HEK293 (cell line): ENCODE measurements at regions not wholly inside any gene's neighbourhood (a gene's known extent, or its start where the extent isn't known, plus 50 kb on each side); places are given as distances from the start of the nearest gene placed in this dataset.
A peak's percentile ranks its signal among the peaks of the same experiment; 100 is the strongest.

Experiments
- GLI4 ChIP-seq: fragments of 450-650 bp; formaldehyde crosslinking; IDR thresholded peaks from 2 replicates; pipeline ENCODE4 v1.5.1; 2016; ENCODE audit warnings: missing biosample characterization, missing genetic modification characterization
- MZF1 ChIP-seq: fragments of 450-650 bp; formaldehyde crosslinking; IDR thresholded peaks from 2 replicates; pipeline ENCODE4 v1.5.1; 2017; ENCODE audit warnings: missing biosample characterization, missing genetic modification characterization, borderline replicate concordance
- PRDM1 ChIP-seq: fragments of 450-650 bp; formaldehyde crosslinking; IDR thresholded peaks from 2 replicates; pipeline ENCODE4; 2016; ENCODE audit warnings: missing biosample characterization, missing genetic modification characterization
- SETDB1 ChIP-seq: IDR thresholded peaks from one replicate; pipeline ENCODE4 v1.6.1; 2017; ENCODE audit warnings: mild to moderate bottlenecking, low read length, moderate library complexity, mixed read lengths; ENCODE audit not compliant: insufficient read length
- TCF7L2 ChIP-seq: IDR thresholded peaks from 2 replicates; pipeline ENCODE4 v1.6.1; 2011; ENCODE audit warnings: low read depth, mild to moderate bottlenecking, inconsistent platforms, low read length, moderate library complexity, borderline replicate concordance
- TRIM28 ChIP-seq: IDR thresholded peaks from 2 replicates; pipeline ENCODE4 v1.6.1; 2011; ENCODE audit warnings: low read length, control low read depth, borderline replicate concordance
- ZBTB17 ChIP-seq: fragments of 450-650 bp; formaldehyde crosslinking; IDR thresholded peaks from 2 replicates; pipeline ENCODE4 v1.5.1; 2016; ENCODE audit warnings: missing biosample characterization, missing genetic modification characterization
- ZBTB21 ChIP-seq: fragments of 450-650 bp; formaldehyde crosslinking; IDR thresholded peaks from 2 replicates; pipeline ENCODE4 v1.5.1; 2017; ENCODE audit warnings: missing biosample characterization, missing genetic modification characterization
- ZEB2 ChIP-seq: fragments of 450-650 bp; formaldehyde crosslinking; IDR thresholded peaks from 2 replicates; pipeline ENCODE4 v1.5.1; 2016; ENCODE audit warnings: missing biosample characterization, missing genetic modification characterization
- ZNF335 ChIP-seq: fragments of 450-650 bp; formaldehyde crosslinking; conservative IDR thresholded peaks from 2 replicates; pipeline ENCODE4 v1.5.1; 2016; ENCODE audit warnings: missing biosample characterization, missing genetic modification characterization
- ZNF366 ChIP-seq: fragments of 450-650 bp; formaldehyde crosslinking; conservative IDR thresholded peaks from 2 replicates; pipeline ENCODE4 v1.5.1; 2016; ENCODE audit warnings: missing biosample characterization, missing genetic modification characterization
- ZNF501 ChIP-seq: fragments of 450-650 bp; formaldehyde crosslinking; IDR thresholded peaks from 2 replicates; pipeline ENCODE4 v1.5.1; 2016; ENCODE audit warnings: missing biosample characterization, missing genetic modification characterization
- ZNF549 ChIP-seq: fragments of 450-650 bp; IDR thresholded peaks from 2 replicates; pipeline ENCODE4 v1.5.1; 2018; ENCODE audit warnings: missing biosample characterization, missing genetic modification characterization, mild to moderate bottlenecking, inconsistent platforms, moderate library complexity
- ZNF600 ChIP-seq: fragments of 450-650 bp; formaldehyde crosslinking; IDR thresholded peaks from 2 replicates; pipeline ENCODE4 v1.5.1; 2016; ENCODE audit warnings: missing biosample characterization, missing genetic modification characterization
- ZNF629 ChIP-seq: fragments of 450-650 bp; formaldehyde crosslinking; IDR thresholded peaks from 2 replicates; pipeline ENCODE4 v1.5.1; 2017; ENCODE audit warnings: missing biosample characterization, missing genetic modification characterization
- ZSCAN23 ChIP-seq: fragments of 450-650 bp; formaldehyde crosslinking; IDR thresholded peaks from 2 replicates; pipeline ENCODE4 v1.5.1; 2016; ENCODE audit warnings: missing biosample characterization, missing genetic modification characterization
- ZXDB ChIP-seq: fragments of 450-650 bp; formaldehyde crosslinking; IDR thresholded peaks from 2 replicates; pipeline ENCODE4 v1.5.1; 2016; ENCODE audit warnings: missing biosample characterization, missing genetic modification characterization
- TF ChIP-seq, protein P1 (sequence below): fragments of 450-650 bp; formaldehyde crosslinking; IDR thresholded peaks from 2 replicates; pipeline ENCODE4 v1.5.1; 2016; ENCODE audit warnings: missing biosample characterization, missing genetic modification characterization, borderline replicate concordance
- TF ChIP-seq, protein P2 (sequence below): fragments of 450-650 bp; formaldehyde crosslinking; conservative IDR thresholded peaks from 2 replicates; pipeline ENCODE4 v1.5.1; 2016; ENCODE audit warnings: low read depth, missing biosample characterization, missing genetic modification characterization
- TF ChIP-seq, protein P3 (sequence below): fragments of 450-650 bp; formaldehyde crosslinking; IDR thresholded peaks from 2 replicates; pipeline ENCODE4 v1.5.1; 2016; ENCODE audit warnings: missing biosample characterization, missing genetic modification characterization
- TF ChIP-seq, protein P4 (sequence below): fragments of 450-650 bp; formaldehyde crosslinking; IDR thresholded peaks from 2 replicates; pipeline ENCODE4 v1.5.1; 2016; ENCODE audit warnings: missing biosample characterization, missing genetic modification characterization, low read depth
- TF ChIP-seq, protein P5 (sequence below): fragments of 450-650 bp; formaldehyde crosslinking; IDR thresholded peaks from 2 replicates; pipeline ENCODE4 v1.5.1; 2016; ENCODE audit warnings: missing biosample characterization, missing genetic modification characterization
- TF ChIP-seq, protein P6 (sequence below): fragments of 450-650 bp; formaldehyde crosslinking; IDR thresholded peaks from 2 replicates; pipeline ENCODE4 v1.5.1; 2016; ENCODE audit warnings: missing biosample characterization, missing genetic modification characterization

DNA sequence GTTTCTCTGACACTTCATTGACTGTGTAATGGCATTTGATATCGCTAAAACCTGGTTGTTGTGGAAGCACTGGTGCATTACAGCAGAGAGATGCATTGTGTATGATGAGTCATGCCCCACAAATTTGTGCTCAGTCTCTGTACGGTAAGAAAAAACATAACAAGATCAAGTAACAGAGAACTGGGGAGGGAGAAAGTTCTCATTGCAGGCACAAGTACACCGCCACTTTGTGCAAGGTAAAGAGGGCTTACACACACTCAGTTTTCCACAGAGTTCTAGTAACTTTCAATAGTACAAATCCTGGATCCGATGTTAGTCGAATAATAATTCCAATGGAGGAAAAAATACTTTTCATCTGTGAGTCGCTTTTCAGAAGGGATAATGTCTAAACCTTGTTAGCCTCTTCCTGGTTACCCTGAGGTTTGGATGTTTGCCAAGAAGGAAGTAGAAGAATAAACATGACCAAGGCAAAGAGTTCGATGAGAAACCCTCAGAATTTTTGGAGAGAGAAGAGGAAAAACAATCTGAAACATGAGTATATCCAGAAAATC, 512.5 kb upstream of the SLIT2 start (continued):
- TF ChIP-seq, protein P1, sequence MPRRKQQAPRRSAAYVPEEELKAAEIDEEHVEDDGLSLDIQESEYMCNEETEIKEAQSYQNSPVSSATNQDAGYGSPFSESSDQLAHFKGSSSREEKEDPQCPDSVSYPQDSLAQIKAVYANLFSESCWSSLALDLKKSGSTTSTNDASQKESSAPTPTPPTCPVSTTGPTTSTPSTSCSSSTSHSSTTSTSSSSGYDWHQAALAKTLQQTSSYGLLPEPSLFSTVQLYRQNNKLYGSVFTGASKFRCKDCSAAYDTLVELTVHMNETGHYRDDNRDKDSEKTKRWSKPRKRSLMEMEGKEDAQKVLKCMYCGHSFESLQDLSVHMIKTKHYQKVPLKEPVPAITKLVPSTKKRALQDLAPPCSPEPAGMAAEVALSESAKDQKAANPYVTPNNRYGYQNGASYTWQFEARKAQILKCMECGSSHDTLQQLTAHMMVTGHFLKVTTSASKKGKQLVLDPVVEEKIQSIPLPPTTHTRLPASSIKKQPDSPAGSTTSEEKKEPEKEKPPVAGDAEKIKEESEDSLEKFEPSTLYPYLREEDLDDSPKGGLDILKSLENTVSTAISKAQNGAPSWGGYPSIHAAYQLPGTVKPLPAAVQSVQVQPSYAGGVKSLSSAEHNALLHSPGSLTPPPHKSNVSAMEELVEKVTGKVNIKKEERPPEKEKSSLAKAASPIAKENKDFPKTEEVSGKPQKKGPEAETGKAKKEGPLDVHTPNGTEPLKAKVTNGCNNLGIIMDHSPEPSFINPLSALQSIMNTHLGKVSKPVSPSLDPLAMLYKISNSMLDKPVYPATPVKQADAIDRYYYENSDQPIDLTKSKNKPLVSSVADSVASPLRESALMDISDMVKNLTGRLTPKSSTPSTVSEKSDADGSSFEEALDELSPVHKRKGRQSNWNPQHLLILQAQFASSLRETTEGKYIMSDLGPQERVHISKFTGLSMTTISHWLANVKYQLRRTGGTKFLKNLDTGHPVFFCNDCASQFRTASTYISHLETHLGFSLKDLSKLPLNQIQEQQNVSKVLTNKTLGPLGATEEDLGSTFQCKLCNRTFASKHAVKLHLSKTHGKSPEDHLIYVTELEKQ (tag by site-specific recombination) = 0 out of 2 replicates have a peak, but pooled peaks have one; percentile 15
- TF ChIP-seq ZSCAN23 (tag by site-specific recombination) (no peak), ZNF366 (tag by site-specific recombination) (peak; percentile 74), ZBTB21 (tag by site-specific recombination) (peak; percentile 19; the same call in 1 of the 2 replicates), ZNF335 (tag by site-specific recombination) (0 out of 2 replicates have a peak, but pooled peaks have one; percentile 16), ZBTB17 (tag by site-specific recombination) (peak; percentile 59), ZNF600 (peak; percentile 97), TRIM28 (peak; percentile 95), TCF7L2 (0 out of 2 replicates have a peak, but pooled peaks have one; percentile 36), ZNF501 (tag by site-specific recombination) (peak; percentile 66; the same call in 1 of the 2 replicates), ZNF629 (tag by site-specific recombination) (peak; percentile 76), ZXDB (peak; percentile 57; the same call in 1 of the 2 replicates), ZNF549 (tag by site-specific recombination) (no peak), GLI4 (tag by site-specific recombination) (no peak), MZF1 (tag by site-specific recombination) (peak; percentile 81), ZEB2 (tag by site-specific recombination) (peak; percentile 74), SETDB1 (peak; percentile 11), PRDM1 (peak; percentile 73)
- TF ChIP-seq, protein P2, sequence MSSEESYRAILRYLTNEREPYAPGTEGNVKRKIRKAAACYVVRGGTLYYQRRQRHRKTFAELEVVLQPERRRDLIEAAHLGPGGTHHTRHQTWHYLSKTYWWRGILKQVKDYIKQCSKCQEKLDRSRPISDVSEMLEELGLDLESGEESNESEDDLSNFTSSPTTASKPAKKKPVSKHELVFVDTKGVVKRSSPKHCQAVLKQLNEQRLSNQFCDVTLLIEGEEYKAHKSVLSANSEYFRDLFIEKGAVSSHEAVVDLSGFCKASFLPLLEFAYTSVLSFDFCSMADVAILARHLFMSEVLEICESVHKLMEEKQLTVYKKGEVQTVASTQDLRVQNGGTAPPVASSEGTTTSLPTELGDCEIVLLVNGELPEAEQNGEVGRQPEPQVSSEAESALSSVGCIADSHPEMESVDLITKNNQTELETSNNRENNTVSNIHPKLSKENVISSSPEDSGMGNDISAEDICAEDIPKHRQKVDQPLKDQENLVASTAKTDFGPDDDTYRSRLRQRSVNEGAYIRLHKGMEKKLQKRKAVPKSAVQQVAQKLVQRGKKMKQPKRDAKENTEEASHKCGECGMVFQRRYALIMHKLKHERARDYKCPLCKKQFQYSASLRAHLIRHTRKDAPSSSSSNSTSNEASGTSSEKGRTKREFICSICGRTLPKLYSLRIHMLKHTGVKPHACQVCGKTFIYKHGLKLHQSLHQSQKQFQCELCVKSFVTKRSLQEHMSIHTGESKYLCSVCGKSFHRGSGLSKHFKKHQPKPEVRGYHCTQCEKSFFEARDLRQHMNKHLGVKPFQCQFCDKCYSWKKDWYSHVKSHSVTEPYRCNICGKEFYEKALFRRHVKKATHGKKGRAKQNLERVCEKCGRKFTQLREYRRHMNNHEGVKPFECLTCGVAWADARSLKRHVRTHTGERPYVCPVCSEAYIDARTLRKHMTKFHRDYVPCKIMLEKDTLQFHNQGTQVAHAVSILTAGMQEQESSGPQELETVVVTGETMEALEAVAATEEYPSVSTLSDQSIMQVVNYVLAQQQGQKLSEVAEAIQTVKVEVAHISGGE (tag by site-specific recombination) = no peak
- TF ChIP-seq, protein P3, sequence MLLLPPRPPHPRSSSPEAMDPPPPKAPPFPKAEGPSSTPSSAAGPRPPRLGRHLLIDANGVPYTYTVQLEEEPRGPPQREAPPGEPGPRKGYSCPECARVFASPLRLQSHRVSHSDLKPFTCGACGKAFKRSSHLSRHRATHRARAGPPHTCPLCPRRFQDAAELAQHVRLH (tag by site-specific recombination) = no peak
- TF ChIP-seq, protein P4, sequence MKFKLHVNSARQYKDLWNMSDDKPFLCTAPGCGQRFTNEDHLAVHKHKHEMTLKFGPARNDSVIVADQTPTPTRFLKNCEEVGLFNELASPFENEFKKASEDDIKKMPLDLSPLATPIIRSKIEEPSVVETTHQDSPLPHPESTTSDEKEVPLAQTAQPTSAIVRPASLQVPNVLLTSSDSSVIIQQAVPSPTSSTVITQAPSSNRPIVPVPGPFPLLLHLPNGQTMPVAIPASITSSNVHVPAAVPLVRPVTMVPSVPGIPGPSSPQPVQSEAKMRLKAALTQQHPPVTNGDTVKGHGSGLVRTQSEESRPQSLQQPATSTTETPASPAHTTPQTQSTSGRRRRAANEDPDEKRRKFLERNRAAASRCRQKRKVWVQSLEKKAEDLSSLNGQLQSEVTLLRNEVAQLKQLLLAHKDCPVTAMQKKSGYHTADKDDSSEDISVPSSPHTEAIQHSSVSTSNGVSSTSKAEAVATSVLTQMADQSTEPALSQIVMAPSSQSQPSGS (tag by site-specific recombination) = peak; percentile 73
- TF ChIP-seq, protein P5, sequence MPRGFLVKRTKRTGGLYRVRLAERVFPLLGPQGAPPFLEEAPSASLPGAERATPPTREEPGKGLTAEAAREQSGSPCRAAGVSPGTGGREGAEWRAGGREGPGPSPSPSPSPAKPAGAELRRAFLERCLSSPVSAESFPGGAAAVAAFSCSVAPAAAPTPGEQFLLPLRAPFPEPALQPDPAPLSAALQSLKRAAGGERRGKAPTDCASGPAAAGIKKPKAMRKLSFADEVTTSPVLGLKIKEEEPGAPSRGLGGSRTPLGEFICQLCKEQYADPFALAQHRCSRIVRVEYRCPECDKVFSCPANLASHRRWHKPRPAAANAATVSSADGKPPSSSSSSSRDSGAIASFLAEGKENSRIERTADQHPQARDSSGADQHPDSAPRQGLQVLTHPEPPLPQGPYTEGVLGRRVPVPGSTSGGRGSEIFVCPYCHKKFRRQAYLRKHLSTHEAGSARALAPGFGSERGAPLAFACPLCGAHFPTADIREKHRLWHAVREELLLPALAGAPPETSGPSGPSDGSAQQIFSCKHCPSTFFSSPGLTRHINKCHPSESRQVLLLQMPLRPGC = peak; percentile 94
- TF ChIP-seq, protein P6, sequence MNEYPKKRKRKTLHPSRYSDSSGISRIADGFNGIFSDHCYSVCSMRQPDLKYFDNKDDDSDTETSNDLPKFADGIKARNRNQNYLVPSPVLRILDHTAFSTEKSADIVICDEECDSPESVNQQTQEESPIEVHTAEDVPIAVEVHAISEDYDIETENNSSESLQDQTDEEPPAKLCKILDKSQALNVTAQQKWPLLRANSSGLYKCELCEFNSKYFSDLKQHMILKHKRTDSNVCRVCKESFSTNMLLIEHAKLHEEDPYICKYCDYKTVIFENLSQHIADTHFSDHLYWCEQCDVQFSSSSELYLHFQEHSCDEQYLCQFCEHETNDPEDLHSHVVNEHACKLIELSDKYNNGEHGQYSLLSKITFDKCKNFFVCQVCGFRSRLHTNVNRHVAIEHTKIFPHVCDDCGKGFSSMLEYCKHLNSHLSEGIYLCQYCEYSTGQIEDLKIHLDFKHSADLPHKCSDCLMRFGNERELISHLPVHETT (tag by site-specific recombination) = 0 out of 2 replicates have a peak, but pooled peaks have one; percentile 29
